HL-60 (cell line): ENCODE measurements at regions not wholly inside any gene's neighbourhood (a gene's known extent, or its start where the extent isn't known, plus 50 kb on each side); places are given as distances from the start of the nearest gene placed in this dataset.

Source experiments
- DNase-seq, 2 experiments: peaks; one replicate each; pipeline ENCODE4 v3.0.0-alpha.2; 2010 to 2020; ENCODE audit warnings: low read depth in 1 of 2, low spot score in 1 of 2
- H3K27ac ChIP-seq: fragments of 250-450 bp; sonication (Bioruptor Pico); replicated peaks from 2 replicates; pipeline ENCODE4 v1.5.1; 2020; ENCODE audit warnings: mild to moderate bottlenecking, moderate library complexity
- H3K27me3 ChIP-seq: fragments of 250-450 bp; sonication (Bioruptor Pico); 2 replicates; pipeline ENCODE4 v1.5.1; 2021; ENCODE audit warnings: mild to moderate bottlenecking, moderate library complexity; ENCODE audit not compliant: insufficient read depth, poor library complexity, severe bottlenecking
- H3K4me3 ChIP-seq: replicated peaks from 2 replicates; pipeline ENCODE4 v1.5.1; 2011; ENCODE audit warnings: mild to moderate bottlenecking, control low read depth, low read length; ENCODE audit not compliant: insufficient read depth
- CTCF ChIP-seq: IDR thresholded peaks from one replicate; pipeline ENCODE4 v1.5.1; 2011; ENCODE audit warnings: low read length, control low read depth, inconsistent platforms; ENCODE audit not compliant: insufficient read depth
- GABPA ChIP-seq: IDR thresholded peaks from 2 replicates; pipeline ENCODE4 v1.6.1; 2012; ENCODE audit warnings: low read depth
- POLR2AphosphoS5 ChIP-seq: IDR thresholded peaks from 2 replicates; pipeline ENCODE4 v1.6.1; 2012; ENCODE audit warnings: low read depth
- REST ChIP-seq: IDR thresholded peaks from 2 replicates; pipeline ENCODE4 v1.6.1; 2012; ENCODE audit warnings: low read depth; ENCODE audit not compliant: insufficient replicate concordance
- SPI1 ChIP-seq: IDR thresholded peaks from 2 replicates; pipeline ENCODE4 v1.6.1; 2012; ENCODE audit warnings: low read depth, mild to moderate bottlenecking, borderline replicate concordance

DNA sequence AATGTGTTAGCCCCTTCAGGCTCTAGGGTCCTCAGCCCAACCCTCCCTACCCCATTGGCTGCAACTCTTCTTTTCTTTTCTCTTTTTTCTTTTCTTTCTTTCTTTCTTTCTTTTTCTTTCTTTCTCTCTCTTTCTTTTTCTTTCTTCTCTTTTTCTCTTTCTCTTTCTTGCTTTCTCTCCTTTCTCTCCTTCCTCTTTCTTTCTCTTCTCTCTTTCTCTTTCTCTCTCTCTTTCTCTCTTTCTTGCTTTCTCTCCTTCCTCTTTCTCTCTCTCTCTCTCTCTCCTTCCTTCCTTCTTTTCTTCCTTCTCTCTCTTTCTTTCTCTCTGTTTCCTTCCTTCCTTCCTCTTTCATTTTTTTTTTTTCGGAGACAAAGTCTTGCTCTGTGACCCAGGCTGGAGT is 458.9 kb downstream of the TYW1 start:
- no peak overlapping the region for H3K27ac ChIP-seq
- no peak overlapping the region for H3K4me3 ChIP-seq
- TF ChIP-seq GABPA (no peak), POLR2AphosphoS5 (no peak), CTCF (no peak), SPI1 (no peak)
- DNase-seq: no peak
- no peaks in the 10 kb centered on the region for H3K27me3 ChIP-seq

- Histone ChIP-seq H3K4me3 (no peak overlapping the region), H3K27ac (no peak overlapping the region), H3K27me3 (no peaks in the 10 kb centered on the region)
- DNase-seq: no peak
- TF ChIP-seq GABPA (no peak), SPI1 (no peak), CTCF (no peak), POLR2AphosphoS5 (no peak), REST (no peak)
Measured at GRCh38 chr7:67462781-67463191, 466.2 kb downstream of the TYW1 start.

DNA sequence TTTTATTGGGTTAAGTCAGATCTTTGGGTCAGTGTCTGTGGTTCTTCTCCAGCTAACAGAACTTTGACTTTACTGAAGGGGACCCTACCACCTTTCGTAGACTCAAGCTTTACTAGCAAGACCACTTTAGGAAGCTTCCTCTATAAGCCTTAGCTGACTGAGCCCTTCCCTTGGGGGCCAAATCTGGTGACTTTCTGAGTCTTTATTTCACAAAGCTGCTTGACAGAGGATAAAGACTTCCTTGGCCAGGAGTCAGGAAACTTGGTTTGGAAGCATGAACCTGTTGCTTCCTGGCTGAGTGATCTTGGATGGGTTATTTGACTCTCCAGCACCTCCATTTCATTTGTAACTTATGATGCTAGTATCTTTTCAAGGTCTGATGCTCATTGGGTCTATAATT is 466.7 kb downstream of the TYW1 start:
- no peak for DNase-seq
- Histone ChIP-seq H3K4me3 (no peak overlapping the region), H3K27ac (no peak overlapping the region), H3K27me3 (no peaks in the 10 kb centered on the region)
- no peak for TF ChIP-seq SPI1
- TF ChIP-seq CTCF: no peak
- no peak for TF ChIP-seq REST
- TF ChIP-seq POLR2AphosphoS5: no peak
- TF ChIP-seq GABPA: no peak

DNA sequence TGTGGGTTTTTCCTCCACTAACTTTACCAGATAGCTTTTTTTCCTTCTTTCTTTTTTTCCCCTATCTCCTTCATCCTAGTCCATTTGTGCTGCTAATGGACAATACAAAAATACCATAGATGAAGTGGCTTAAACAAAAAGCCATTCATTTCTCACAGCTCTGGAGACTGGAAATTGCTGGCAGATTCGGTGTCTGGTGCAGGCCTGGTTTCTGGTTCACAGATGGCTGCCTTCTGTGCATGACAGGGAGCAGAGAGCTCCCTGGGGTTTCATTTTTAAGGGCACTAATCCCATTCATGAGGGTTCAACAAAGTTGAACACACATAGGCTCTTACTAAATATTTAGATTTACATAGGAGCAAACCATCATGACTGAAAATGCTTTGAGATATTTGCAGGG is 467.4 kb downstream of the TYW1 start:
- TF ChIP-seq SPI1: no peak
- no peak for TF ChIP-seq REST
- no peak for TF ChIP-seq GABPA
- no peak for TF ChIP-seq POLR2AphosphoS5
- no peak for TF ChIP-seq CTCF
- Histone ChIP-seq H3K4me3 (no peak overlapping the region), H3K27me3 (no peaks in the 10 kb centered on the region), H3K27ac (no peak overlapping the region)
- DNase-seq: no peak
